HG02884 (cell line): ENCODE measurements at regions not wholly inside any gene's neighbourhood (a gene's known extent, or its start where the extent isn't known, plus 50 kb on each side); places are given as distances from the start of the nearest gene placed in this dataset.

Source experiments
- ATAC-seq: cut with Tn5 transposase; IDR thresholded peaks from one replicate; pipeline ENCODE4 v1.9.1; 2021; ENCODE audit warnings: mild to moderate bottlenecking, moderate library complexity; ENCODE audit not compliant: unreplicated experiment

- ATAC-seq: no peak
Measured at GRCh38 chr12:98244136-98244535, 271.3 kb upstream of the TMPO start.

DNA sequence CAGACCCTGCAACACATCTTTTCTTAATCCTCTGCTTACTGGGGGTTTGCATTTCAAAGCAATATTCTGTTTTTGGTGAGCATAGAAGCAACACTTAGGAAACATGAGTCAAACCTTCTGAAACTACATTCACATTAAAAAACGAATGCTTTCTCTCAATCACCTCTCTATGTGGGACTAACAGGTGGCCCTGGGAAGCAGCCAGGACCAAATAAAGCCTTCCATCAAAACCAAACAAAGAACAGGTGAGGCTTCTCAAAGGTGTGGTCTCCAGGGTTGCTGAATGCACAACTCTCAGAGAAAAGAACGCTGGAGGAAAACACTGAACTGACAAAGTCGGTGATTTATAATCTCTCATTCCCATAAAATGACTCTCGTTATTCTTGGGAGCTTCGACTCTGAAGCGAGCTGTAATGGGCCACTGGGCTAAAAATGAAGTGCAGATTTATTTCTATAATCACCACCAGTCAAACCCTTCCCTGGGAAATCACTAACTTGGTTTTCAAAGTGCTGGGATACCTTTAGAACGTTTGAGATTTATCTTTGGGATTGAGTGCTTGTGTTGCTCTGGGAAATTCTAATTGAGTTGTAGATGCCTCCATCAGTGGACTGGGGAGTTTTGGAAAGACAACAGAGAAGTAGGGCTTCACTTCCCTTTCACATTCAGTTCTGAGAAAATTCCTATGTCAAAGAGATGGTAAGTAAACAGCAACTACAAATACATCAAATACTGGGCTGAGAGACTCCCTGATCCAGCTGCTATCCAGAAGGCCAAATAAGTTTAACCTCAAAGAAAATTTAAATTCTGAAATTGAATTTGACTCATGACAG, 262.0 kb upstream of the TMPO start:
- ATAC-seq: no peak

DNA sequence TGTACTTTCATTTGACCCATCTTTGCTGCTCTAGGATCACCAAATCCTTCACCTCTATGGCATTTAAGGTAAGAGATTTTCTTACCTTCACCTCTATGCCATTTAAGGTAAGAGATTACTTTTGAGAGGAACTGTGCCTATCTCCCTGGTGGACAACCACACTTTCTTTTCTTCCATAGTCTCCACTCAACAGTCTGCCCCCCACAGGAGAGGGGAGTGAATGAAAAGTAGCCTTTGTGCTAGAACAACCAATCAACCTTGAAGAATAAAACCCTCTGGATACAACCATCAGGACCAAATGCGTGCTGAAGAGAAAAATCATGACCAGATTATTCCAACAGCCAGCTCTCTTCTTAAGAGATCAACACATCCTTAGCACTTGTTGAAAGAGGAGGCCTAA, 258.6 kb upstream of the TMPO start:
- ATAC-seq: no peak

DNA sequence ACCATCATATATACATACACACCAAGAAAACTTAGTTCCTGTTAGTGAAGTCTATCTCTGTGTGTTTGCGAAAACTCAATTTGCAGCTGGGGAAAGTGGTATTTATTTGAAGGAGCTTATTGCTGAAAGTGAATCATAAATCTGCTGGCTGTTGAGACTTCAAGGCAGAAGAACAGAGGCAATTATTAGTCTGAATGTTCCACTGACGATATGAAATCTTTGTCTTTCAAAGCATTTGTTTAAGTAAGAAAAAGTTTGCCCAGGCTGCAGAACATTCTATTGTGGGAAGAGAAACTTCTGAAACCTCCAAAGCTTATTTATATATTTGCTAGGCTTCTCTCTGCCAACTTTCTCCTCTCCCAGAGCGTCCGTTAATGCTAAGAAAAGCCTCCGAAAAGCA, 255.7 kb upstream of the TMPO start:
- ATAC-seq: no peak

DNA sequence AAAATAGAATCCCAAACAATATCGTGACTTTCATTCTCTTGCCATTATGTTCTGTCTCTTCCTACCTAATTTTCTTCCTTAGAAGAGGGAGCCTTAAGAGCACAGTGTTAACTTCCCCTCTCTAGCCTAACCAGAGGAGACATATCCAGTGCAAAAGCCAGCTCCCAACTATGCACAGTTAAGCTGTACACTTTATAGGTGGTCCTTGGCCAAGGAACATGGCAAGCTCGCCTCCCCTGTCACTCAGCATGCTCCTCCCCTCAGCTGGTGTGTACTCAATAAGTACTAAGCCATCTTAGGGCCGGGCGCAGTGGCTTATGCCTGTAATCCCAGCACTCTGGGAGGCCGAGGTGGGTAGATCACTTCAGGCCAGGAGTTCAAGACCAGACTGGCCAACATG, 255.1 kb upstream of the TMPO start:
- no peak for ATAC-seq

DNA sequence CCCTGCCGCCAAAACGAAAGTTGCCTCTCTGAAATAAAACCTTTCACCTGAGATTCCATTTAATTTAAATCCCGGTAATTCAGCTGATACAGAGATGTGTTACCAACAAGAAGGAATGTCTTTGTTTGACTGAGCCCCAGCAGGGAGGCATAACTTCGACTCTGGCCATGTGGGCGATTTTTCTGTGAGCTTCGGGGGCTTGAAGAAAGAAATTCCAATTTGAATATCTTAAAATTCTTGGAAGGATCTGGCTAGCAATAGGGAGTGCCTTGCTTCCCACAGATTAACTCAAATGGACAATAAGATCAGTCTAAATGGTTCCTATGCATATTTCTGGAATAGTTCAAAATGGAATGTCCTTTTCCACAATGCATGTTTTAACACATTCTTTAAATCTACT, 252.5 kb upstream of the TMPO start:
- ATAC-seq: no peak

DNA sequence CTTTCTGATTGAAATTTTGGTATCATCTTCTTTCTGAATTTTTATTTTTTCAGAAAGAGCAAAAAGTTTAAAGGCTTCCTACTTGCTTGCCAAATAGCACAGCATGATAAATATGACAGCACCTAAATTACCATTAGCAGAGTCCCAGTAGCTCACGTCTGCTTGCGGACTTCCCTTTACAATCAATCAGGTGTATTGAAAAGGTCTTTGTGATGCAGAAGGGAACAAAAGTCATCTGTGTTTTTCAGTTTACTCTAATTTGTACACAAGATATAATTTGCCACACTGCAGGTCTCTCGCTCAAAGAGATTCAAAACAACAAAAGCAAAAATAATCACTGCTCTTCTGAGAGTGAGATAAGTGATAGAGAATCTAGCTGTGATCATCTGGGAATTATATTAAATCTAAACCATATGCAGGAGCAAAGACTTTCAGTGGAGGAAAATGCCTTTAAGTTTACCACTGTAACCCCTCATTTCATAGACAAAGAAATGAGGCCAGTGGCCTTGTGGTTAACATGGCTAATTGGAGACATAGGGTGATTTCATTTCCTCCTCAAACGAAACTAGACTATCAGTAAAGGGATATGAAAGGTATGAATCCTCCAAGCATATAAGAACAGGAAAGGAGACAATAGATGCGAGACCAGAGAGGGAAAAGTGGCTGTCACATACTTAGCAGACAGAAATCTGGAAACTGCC, 240.8 kb upstream of the TMPO start:
- ATAC-seq: peak; percentile 97

GRCh38 chr12:98275131-98275475, 240.3 kb upstream of the TMPO start:
- peak; percentile 49 for ATAC-seq

DNA sequence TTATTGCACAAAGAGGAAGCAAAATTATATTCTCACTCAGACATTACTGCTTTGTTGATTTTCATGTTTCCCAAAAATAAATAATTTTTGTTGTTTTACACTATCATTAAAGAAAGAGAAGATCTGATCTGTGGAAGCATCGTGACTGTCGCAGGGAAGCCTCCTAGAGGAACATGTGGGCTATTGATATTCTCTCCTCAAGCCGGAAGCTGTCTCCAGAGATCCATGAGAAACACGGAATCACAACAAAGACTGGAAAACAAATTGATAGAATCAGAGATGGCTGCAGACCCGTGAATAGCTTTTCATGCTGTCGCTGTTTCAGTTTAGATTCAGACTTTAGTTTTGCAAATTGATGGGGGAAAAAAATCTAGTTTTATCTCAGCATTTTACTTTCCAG, 235.2 kb upstream of the TMPO start:
- ATAC-seq: no peak

- ATAC-seq: no peak
Measured at GRCh38 chr12:98280621-98281020, 234.8 kb upstream of the TMPO start.

DNA sequence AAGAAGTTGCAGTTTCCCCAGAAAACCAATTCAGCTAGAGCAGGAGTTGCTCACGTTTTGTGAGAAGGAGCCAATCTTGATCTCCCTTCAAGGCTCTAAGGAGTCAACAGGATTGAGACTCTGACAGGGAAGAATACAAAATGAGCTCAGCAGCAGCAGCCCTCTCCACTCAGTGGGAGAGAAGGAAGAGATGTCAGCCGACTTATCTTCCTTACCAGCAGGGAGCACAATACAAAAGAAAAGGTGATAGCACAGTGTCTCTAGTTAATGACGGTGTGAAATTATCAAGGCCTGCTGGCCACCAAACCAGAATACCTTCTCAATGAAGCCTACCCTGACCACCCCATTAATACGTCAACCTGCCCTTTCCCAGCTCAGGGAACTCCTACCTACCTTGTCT, 223.6 kb upstream of the TMPO start:
- no peak for ATAC-seq

DNA sequence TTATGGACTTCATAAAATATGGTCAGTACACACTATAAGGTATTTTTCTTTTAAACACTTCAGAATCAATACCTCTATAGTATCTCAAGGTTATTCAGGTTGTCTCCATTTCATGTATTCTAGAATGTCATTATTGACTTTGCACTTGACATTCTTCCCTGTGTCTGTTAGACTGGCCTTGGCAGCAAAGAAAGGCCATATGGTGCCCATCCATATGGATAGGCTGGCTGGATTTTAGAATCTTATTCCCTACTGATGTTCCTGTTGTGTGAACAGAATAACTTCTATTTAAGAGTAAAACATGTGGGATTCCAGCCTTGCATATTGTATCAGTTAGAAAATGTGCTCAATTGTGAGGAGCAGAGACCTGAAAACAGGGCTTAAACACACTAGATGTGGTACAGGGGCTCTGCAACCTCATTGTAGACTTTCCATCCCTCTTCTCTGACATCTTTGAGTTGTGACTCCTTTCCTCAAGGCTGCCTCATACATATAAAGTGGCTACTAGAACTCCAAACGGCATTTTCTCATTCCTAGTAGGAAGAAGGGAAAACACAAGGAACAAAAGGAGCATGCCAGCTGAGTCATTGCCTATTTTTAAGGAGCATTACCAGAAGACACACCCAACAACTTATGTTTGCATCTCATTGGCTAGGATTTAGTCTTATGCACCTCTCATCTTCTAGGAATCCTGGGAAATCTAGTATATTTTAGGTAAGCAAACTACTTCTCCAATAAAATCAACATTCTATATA, 221.2 kb upstream of the TMPO start:
- no peak for ATAC-seq

GRCh38 chr12:98295681-98296080, 219.7 kb upstream of the TMPO start:
- no peak for ATAC-seq

DNA sequence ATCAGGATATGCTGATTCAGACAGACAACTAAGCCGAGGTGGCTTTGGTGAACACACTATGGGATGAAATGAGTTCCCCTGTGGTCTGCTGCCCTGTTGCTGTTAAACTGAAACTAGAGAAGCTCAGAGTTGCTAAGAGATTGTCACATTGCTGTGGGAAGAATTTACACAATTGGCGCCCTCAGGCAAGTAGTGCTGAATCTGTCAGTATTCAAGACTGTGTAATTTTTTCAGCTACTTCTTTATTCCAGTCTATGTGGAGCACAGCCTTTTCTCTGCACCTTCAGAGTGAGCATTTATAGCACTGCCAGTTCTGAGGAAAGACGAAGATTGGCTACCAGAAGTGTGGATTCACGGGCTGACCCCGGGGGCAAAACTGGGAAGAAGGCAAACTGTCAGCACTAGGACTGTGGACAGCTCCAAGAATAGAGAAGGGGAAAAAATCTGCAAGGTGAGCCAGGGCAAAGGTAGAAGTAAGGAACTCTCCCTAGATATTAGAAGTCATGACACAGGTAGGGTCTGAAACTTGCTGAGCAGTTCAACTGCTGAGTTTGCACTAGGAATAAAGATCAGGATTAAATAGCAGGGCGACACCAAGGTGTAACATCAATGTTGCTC, 218.8 kb upstream of the TMPO start:
- no peak for ATAC-seq

DNA sequence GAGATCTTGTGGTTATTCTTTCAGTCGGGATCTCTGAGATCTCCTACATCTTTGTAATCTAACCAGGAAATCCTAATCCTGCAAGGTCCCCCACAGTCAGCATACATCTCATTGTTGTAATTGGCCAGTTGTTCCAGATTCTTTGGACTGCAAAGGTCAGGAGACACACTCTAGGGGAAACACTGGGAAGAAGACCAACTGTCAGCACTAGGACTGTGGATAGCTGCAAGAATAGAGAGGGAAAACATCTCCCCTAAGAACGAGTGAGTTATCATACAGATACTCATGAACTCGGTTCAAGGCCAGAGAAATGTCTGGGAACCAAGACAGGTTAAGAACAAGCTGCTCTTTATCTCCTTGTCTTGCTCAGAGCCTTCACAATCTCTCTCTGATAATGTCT, 217.9 kb upstream of the TMPO start:
- no peak for ATAC-seq

- ATAC-seq: no peak
Measured at GRCh38 chr12:98308141-98308540, 207.2 kb upstream of the TMPO start.

GRCh38 chr12:98317939-98318899, 197.2 kb upstream of the TMPO start:
- no peak for ATAC-seq

- ATAC-seq: no peak
Measured at GRCh38 chr12:98319716-98320425, 195.5 kb upstream of the TMPO start.

DNA sequence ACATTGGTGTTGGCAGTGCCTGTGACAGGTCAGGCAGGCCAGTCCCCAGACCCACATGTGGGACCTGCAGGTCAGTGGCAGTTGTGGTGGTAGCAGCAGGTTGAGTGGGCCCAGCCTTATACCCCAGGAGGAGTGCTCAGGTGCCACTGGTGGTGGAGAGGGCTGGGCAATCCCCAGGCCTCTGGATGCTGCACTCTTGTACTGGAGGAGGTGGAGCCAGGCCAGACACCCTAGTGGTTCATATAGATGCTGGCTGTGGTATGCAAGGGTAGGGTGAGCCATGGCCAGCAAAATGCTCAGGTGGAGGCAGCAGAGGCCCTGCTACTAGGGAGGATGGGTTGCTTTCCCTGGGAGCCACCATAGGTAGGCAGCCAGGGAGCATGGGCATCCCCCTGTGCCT, 190.4 kb upstream of the TMPO start:
- ATAC-seq: no peak

GRCh38 chr12:98328467-98328866, 186.9 kb upstream of the TMPO start:
- ATAC-seq: no peak
